ENCODE measurements at regions not wholly inside any gene's neighbourhood (a gene's known extent, or its start where the extent isn't known, plus 50 kb on each side); places are given as distances from the start of the nearest gene placed in this dataset.

DNA sequence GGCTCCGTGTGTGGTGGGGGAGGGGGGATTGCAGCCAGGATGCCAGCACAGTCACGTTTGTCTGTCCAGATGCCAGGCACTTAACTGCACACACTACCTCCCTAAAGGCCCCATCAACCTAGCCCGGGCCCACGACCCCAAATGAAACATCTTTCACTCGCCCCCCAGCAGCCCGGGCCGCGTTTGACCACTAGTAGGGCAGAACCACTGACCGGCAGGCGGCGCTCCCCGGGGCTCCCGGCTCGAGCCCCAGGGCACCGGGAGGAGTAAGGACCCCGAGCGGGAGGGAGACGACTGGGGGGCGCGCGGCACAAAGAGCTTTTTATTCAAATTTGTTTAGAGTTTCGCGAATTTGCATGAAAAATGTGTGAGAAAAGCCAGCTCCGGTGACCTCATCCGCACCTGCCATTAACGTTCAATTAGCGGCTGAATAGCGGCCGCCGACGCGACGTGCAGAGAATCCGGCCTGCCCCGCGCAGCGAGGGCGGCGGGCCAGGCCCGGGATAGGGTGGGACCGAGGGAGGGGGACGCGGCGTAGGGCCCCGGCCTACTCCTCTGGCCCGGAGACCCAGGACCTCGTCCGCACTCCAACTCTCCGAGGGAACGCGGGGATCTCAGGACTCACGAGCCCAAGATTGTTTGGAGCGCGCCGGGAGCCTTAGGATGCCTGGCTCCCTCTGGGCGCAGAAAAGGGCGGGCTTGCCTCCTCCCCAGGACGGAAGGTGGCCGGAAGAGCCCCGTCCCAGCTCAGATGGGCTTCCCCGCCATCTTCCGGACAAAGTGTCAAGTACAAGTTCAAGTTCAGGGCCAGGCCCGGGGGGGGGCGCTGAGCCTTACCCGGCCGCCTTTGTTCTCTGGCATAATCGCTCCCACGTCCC lies 64.9 kb upstream of the POLG start:
- DNase-seq = no peak

DNA sequence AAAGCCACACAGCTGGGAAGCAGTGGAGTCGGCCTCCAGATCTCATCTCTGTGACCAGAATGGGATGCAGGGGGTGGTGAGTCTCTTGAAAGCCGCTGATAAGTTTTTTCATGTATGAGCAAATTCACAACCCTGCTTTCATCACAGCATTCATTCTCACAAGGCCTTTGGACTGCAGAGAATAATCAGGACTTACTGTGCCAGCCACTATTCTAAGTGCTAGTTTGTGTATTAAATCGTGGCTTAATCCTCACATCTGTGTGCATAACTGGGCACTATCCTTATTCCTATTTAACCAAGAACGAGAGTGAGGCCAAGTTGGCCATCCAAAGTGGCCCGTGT lies 64.2 kb upstream of the POLG start:
- DNase-seq = no peak

DNA sequence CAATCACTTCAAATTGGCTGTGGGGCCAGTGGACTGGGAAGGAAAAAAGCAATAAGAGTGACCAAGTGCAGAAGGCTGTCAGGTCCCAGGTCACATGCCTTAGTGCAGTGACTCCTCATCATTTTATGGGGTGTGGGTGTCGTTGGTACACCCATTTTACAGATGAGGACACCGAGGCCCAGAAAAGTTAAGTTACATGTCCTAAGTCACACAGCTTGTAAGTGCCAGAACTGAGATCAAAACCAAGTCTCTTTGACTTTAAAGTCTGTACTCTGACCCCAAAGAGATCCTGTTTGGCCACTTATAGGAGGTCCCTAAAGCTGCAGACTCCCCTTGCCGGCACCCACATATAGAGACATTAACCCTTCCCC lies 63.0 kb upstream of the POLG start:
- DNase-seq = no peak

DNA sequence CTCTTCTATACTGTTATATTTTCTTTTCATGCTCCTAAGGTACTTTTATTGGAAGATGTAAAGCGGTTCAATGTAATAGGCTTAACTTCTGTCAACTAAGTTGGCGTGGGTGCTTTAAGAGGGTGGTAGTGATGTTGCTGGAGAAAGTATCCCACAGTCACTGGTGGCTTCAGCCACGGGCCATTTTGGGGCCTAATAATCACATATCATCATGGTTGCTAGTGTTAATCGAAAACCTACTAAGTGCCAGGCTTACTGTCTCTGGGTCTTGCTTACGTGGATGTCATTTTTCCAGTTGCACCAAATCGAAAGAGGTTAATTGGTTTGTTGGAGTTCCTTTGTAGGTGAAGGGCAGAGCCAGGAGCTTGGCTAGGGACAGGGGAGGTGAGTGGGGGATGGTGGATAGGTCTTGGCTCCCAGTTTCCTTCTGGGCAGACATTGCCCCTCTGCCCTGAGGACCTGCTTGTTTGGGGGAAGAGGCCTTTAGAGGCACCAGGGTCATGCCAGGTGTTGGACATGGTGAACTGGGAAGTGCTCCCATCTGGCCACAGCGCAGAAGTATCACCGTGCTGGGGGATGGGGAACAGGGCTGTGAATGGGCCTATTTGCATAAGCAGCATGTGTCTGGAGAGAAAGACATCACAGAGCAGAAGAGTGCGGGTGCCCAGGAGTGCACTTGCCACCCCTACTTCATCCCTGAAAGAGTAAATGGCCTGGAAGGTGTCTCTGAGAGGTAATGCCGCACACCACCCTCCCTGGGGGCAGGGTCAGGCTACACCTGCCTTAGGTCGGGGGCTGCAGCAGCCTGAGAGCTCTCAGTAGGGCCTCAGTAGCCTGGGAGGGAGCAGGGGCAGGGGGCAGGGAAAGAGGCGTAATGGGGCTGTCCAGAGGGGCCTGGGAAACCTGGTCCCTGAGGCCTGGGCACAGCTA lies 62.4 kb upstream of the POLG start:
- DNase-seq = no peak

DNA sequence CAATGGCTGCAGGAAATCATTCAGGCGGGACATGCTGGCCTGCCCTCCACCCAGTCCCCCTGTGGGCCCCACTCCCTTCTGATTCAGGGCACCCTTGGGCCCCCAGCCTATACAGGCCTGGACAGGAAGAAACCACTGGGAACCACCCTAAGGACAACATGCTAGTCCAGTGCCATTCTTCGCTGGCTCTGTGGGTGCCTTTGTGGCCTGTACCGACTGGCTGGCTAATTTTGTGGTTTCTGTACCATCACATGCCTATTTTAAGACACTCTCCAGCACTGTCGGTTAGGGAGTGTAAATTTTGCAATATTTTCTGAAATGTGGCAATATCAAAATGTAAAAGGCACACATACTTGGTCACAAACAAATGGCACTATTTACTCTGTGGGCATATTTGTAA lies 61.4 kb upstream of the POLG start:
- no peak for DNase-seq

DNA sequence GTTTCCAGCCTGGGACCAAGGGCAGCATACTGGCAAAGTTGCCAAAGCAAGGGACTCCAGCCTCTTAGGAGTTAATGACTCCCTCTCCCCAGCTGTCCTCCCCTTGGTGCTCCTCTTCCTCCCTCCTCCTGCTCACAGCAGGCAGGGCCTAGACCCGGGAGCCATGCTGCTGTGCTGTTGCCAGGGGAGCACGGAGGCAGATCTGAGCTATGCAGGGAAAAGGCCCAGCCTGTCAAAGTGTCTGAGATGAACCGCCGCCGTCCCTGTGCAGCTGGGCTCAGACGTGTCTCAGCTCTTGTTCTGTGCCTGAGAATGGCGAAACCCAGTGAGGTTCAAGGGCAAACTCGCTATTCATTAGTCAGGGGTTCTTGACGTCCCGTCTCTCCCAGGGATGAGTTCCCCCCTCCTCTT lies 60.8 kb upstream of the POLG start:
- no peak for DNase-seq

DNA sequence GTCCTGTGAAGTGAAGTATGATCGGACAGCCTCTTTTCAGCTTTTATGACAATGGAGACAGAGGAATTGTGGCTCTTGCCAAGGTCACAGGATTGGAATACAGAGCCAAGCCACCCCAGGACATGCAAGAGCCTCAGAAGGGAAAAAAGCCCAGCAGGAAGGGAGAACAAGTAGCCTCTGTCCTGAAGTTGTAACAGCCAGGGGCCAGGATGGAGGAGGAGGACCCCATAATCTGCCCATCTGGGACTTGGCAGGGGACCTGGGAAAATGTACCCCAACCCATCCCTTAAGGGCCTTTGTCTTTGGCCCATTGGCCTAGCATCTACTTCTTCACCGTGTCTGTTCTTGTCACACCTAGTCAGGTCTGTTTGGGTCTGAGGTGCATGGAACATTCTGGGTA lies 60.4 kb upstream of the POLG start:
- DNase-seq = no peak

DNA sequence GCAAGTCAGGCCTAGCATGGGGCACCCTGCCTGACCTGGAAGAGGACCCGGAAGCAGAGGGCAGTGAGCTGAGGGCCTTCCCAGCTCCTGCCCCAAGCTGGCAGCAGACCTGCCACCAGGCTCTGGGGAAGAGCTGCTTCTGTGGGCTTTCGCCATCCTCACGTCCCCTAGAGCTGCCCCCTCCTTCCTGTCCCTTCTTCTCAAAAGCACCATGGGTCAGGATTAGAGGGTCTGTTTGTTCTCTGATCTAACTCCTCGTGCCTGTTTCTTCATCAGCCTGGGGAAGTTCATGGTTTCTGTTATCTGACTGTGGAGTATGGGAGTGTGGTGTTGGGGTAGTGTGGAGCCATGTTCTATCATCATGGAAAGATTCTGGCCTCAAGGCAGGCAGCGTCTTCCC lies 58.4 kb upstream of the POLG start:
- no peak for DNase-seq

DNA sequence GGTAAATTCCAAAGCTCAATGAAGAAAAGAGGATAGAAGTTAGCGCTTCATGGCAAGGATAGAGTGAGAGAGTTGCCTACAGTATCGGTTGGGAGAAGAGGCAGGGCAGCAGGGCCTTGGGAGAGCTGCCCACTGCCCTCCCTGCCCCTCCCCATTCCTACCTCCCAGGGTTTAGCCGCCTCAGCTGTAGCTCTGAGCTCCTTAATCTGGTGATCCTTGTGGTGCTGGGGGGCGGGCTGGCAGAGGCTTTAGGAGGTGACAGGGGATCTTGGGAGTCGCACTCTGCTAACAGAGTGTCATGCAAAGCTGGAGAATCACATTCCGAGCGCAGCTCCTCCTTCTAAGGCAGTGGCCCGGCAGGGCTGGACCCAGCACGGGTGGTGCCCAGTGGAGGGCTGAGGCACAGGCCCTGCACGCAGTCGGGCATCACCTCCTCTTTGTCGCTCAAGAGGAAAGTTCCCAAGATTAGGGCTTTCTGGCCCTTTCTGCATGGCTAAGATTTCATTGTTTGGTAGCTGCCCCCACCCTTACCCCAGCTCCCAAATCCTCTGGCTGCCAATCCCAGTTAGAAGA lies 57.1 kb upstream of the POLG start:
- DNase-seq = no peak

DNA sequence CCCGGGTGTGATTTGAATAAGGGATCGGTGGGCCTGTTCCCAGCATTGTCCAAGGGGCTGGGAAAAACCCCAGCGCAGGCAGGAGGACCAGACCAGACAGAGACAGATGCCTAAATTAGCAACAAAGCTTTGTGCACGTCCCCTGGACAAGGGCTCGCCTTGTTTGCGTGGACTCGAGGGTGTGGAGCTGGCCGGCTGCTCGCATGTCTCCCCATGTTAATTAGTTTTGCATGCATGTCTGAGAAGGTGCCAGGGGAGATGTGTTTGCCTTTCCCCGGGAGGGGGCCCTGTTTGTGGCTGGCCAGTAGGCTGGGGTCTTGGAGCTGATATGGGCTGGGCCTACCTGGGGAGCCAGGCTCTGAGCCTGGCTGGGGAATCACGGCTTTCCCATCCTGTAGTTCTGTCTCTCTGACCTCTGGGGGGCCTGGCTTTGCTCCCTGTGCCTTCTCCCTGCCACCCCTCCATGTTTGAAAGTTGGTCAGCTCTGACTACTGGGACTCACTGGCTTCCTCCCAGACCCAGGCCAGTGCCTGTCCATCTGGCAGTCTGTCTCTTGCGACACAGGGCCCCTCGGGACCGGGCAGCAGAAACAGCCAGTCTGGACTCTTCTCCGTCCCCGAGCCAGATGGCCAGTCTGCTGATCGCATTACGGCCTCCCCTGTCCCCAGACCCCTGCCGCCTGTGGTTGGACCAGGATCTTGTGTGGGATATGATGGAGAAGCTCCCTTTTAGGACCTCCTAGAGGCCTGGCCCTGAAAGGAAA lies 55.4 kb upstream of the POLG start:
- no peak for DNase-seq

DNA sequence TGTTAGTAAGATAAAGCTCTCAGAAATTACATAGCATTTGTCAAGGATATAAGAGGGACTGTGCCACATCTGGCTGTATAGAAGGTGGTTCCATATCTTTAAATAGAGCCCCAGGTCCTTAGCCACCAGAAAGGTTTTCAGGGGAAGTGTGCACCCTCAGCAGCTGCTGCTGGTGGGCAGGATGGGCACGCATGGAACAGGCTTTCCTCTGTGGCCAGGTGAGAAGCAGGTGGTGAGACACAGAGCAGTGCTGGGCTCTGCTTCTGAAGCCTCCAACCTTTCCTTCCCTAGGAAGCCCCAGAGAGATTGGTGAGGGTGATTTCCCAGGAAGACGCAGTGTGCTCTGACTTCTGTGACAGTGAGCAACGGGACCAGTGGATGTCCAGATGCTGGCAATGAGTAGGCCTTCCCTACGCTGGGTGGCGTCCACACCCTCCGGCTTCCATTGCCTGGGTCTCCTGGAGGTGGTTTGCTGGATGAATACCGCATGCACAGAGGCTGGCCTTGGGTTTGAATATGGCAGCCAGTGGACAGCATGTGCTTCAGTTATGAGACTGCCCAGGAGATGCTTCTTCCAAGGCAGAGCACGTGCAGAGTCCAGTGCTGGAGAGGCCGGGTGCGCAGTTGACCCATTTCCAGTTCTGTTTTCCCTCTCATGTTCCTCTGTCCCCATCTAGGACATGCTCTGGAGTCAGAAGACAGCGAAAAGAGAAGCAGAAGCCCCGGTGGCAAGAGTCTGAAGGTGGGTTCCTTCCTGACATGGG lies 52.7 kb upstream of the POLG start:
- DNase-seq = no peak

DNA sequence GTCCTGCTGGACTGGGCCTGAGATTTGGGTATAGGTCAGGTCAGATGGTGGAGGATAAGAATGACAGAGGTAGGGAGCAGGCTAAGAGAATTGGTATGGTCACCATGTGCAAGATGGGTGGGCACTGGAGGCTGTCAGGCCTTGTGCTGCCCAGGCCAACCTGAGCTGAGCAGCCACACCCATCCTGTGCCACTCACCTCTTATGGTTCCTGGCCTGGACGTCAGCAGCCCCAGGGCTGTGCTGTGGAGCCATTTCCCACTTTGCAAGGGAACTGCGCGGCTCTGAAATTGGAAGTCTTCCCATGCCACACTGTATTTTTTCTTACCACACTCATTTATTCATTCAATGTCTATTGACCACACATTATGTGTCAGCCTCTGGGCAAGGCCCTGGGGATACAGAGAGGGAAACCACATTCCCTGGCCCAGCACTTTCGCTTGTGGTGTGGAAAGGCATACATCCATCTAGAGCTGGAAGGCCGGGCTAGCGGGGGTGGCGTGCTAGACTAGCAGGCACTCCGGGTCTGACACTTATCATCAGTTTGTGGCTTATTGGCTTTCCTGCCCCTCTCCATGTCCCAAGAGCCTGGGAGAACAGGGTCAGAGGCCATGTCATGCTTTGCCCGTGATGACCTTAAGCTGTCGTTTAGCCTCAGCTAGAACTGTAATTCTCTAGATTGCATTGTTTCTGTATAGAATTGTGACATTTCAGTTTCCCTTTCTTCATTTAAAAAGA lies 51.1 kb upstream of the POLG start:
- no peak for DNase-seq
